ENCODE measurements at regions not wholly inside any gene's neighbourhood (a gene's known extent, or its start where the extent isn't known, plus 50 kb on each side); places are given as distances from the start of the nearest gene placed in this dataset.
"Not testable (repeated sequence)": the region's sequence is repeated elsewhere in the genome, so short reads cannot be mapped to it uniquely, and the experiment has no call there.

DNA sequence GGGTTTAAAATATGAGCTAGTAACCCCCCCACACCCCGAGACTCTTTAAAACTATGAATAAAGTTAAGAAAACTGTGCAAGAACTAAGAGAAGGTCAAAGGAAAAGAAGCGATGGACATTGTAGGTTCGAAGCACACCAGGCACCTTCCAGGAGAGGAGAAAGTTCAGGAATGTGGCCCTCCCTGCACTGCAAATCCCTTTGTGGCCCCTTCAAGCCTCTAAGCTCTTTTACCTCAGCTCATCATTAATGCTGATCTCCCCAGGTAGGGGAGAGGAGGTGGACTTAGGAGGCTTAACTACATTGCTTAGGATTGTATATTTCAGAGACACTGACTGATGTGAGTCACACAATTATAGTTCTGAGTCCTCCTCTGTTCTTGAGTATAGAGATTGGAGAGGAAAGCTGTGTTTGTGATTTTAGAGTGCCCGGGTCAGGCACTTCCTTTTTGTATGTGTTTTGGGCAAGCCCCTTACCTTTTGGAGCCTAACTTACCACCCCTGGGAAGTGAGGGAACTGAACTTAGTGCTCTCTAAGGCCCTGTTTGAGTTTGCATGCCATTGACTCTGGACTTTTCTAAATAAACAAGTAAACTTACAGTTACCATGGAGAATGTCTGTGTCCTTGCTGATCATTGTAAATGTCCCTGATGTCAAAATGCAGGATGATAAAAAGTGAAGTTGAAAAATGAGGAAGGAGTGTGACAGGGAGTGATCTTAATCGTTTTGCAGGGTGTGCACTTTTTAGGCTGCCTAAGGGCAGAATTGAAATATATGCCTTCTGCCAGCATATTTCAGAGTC is 140.8 kb upstream of the ZEB2 start:
- peak; percentile 2 to 26 for DNase-seq (ENCODE audit: low read depth in 2 of 2)

DNA sequence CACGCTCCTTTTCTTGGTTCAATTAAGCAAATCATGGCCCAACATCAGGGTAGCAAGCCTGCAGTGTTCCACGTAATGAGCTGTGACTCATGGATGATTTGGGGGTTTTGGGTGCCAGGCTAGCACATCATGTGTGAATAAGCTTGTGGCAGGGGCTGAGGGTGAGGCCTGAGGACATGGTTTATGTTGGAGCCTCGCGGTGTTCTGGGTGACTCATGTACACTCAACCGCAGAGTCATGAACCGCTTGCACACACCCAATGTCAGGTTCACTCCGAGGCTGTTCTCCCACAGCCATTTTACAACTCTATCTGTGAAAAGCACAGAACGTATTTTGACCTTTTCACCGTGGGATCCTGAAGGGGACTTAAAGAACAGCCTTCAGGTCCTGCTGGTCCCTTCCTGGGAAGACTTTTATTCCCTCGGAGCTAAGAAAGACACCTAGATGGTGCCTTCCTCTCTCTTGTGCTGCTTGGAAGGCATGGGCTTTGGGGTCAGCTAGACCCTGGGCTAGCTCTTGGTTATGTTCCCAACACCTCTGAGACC is 139.9 kb upstream of the ZEB2 start:
- DNase-seq (ENCODE audit: low read depth in 2 of 2): peak in 1 of 2 donors; percentile 81

DNA sequence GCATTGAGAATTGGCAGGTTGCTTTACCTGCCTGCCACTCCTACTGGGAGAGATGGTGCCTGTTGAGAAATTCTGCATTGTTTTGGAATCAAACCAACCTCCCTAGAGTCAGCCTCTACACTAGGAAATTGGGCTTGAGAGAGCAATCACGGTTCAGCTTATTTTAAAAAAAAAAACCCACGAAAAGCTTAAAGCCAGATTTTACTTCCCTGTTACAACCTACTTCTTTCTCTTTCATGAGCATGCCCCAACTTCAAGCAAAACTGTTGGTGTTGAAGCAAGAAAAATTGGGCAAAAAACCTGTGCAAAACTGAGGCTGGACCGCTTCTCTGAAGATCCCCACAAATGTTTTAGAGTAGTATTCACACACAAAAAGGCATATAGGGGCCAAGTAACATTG is 134.6 kb upstream of the ZEB2 start:
- DNase-seq (ENCODE audit: low read depth in 2 of 2): no peak

DNA sequence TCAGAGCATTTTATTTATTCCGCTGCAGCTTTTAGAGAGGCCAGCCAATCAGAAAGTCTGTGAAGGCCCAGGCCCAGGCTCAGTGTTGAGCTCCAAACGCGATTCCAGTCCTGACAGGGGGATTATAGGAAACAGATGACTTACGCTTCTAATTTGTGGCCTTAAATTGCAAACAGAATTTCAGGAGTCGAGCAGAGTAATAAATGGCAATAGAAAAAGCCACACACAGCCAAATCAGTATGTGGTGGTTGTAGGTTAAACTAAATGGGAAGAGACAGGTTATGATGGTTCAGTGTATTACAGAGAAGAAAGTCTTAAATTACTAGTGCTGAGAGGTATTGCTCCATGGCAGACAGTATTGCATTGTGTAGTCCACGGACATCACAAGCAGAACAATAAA is 131.0 kb upstream of the ZEB2 start:
- no peak for DNase-seq (ENCODE audit: low read depth in 2 of 2)

DNA sequence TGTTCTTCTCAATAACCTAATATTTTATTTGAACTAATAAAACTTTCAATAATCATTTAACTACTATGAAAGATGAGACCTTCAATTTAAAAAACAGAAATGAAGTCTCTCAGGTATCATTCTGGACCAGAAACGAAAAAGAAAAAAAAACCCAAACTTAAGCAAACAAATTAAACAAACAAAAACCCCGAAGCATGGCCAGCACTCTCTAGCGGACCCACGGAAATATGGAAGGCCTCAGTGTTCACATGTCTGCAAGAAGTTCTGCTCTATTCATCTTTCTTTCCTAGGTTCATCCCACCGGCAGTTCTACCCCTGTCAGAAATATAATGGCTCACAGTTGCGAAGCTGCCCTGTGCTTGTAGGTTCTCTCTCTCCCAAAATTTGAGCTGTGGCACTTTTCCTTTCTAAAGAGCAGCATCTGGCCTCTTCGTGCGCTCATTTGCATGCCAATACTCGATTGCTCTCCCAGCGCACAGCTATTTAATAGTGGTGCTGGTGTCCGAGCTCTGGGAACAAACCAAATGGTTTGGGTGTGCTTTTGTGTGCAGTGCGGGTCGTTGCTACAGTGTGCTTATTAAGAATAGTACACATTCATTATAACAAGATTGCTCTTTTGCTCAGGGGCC is 129.0 kb upstream of the ZEB2 start:
- DNase-seq (ENCODE audit: low read depth in 2 of 2): no peak

DNA sequence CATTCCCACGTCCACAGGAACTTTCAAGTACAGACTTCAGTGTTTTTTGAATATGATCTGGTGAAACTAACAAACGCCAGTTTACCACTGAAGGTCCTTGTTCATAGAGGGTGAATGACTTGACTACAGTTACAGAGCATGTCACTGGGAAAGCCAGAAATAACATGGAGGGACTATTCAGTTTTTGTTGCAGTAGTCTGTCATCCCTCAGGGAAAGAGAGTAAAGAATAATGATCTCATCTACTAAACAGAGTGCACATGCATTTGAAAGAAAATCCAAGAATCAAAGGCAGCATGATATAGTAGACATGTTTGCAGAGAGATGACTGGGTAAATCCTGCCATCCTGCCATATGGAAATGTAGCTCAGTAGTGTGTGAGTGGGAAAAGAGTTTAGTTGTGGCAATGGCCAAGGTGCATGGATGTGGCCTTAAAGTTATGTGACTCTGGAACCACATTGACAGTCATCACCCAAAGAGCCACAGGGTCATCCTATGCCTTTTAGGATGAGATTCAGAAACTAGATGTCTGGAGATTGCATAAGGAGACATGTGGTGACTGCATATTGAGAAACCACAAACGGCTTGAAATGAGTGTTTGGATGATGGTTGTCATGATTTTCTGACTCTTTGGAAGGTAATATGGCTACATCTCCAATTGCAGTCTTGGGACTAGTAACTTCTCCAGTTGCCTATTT is 125.3 kb upstream of the ZEB2 start:
- no peak for DNase-seq (ENCODE audit: low read depth in 2 of 2)

DNA sequence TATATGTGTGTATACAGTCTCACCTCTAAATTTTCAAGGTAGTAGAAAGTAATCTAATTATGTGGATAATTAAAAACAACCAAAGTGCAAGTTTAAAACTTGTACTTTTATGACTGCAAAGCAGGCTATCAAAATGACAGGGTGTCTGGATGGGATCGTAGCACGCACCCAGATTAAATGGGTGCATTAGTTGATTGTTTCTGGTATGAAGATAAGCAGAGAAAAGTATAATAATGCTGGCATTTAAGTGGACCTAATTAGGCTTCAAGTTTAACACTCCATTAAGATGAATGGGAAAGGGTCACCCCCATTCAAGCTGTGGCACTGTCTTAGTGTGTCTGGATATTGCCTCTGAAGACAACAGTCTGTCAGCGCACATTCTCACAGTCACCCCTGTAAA is 124.6 kb upstream of the ZEB2 start:
- DNase-seq (ENCODE audit: low read depth in 2 of 2): no peak

DNA sequence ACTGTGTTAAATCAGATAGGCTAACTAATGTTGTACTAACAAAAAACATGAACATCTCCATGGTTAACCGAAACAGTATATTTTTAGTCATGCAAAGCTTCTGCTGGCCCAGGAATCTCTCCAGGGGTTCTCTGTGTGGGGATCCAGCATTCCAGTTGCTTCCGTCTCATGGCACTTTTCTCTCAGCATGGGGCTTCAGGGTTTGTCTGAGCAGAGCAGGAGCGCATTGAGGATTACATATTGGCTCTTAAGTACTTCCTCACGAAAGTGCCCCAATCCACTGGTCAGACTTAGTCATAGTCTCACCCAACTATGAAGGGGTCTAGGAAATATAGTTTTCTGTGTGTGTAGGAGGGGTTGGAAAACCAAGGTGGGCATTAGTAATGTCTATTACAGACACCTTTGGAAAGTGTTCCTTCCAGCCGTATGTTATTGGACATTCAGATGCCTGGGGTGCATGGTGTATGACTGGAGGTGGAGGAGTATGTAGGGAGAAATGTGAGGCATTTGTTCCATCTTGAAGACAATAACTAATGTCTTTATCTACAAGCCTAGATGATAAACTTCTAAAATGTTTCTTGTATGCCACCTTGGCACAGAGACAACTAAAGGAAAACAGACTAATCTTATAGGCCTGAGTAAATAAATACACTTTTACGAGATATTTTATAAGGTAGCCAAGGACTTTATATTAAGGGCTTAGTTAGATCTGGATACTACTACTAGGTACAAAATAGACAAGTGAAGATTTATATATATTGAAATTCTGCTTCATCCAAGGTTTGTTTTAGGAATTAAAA is 123.8 kb upstream of the ZEB2 start:
- no peak for DNase-seq (ENCODE audit: low read depth in 2 of 2)

DNA sequence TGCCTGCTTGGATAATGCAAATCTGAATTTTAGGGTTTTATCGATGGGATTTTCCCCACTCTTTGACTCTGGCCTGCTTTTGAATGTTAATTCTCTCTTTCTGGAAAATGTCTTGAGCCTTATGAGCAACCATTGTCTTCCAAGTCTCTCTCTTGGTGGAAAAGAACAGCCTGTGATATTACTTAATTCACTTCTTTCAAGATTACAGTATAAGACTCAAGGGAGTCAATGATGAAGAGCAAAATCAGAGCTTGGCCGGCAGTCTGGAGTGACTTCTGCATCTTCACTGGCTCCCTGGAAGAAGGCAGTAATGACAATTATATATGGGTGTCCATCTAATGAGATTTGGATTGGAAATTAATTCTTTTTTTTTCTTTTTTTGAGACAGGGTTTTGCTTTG is 122.9 kb upstream of the ZEB2 start:
- DNase-seq (ENCODE audit: low read depth in 2 of 2): no peak

DNA sequence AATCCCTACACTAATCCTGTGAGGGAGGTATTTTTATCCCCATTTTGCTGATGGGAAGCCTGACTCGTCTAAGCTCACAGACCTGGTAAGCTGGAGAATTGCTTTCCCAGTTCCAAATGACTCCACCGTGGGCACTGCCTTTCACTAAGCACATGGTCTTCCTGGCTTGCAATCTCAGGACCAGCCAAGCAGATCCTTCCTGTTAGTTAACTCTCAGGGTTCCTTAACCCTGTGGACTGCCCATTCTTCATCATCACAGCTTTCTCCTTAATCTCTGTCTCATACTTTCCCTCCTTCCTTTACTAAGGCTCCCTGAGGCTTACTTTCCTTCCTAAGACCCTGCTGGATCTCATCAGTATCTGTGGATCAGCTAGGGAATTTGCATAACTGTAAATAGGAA is 122.2 kb upstream of the ZEB2 start:
- DNase-seq (ENCODE audit: low read depth in 2 of 2): no peak

DNA sequence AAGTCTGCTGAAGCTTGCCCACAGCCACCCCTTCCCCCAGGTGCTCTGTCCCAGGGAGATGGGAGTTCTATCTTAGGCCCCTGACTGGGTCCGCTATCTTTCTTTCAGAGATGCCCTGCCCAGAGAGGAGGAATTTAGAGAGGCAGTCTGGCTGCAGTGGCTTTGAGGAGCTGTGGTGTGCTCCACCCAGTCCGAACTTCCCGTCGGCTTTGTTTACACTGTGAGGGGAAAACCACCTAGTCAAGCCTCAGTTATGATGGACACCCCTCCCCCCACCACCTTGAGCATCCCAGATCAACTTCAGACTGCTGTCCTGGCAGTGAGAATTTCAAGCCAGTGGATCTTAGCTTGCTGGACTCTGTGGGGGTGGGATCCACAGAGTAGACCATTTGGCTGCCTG is 118.3 kb upstream of the ZEB2 start:
- not testable (repeated sequence) for DNase-seq (ENCODE audit: low read depth in 2 of 2)

DNA sequence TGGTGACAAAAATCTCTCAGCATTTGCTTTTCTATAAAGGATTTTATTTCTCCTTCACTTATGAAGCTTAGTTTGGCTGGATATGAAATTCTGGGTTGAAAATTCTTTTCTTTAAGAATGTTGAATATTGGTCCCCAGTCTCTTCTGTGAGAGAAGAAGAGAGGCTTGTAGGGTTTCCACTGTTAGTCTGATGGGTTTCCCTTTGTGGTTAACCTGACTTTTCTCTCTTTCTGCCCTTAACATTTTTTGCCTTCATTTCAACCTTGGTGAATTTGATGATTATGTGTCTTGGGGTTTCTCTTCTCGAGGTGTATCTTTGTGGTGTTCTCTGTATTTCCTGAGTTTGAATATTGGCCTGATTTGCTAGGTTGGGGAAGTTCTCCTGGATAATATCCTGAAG is 116.9 kb upstream of the ZEB2 start:
- DNase-seq (ENCODE audit: low read depth in 2 of 2): not testable (repeated sequence)

DNA sequence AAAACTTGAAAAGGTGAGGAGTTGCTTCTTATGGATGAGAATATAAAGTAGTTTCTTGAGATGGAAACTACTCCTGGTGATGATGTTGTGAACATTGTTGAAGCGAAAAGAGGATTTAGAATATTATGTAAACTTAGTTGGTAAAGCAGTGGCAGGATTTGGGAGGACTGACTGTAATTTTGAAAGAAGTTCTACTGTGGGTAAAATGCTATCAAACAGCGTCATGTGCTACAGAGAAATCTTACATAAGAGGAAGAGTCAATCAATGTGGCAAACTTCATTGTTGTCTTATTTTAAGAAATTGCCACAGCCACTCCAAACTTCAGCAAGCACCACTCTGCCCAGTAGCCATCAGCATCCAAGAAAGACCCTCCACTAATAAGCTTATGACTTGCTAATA is 112.9 kb upstream of the ZEB2 start:
- no peak for DNase-seq (ENCODE audit: low read depth in 2 of 2)

DNA sequence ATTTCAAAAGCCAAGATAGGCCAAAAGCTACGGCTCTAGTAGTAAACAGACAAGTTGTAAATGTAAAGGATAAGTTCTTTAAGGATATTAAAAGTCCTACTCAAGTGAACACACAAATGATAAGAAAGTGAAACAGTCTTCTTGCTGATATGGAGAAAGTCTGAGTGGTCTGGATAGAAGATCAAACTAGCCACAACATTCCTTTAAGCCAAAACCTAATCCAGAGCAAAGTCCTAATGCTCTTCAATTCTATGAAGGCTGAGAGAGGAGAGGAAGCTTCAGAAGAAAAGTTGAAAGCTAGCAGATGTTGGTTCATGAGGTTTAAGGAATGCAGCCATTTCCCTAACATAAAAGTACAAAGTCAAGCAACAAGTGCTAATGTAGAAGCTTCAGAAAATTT is 111.7 kb upstream of the ZEB2 start:
- no peak for DNase-seq (ENCODE audit: low read depth in 2 of 2)

DNA sequence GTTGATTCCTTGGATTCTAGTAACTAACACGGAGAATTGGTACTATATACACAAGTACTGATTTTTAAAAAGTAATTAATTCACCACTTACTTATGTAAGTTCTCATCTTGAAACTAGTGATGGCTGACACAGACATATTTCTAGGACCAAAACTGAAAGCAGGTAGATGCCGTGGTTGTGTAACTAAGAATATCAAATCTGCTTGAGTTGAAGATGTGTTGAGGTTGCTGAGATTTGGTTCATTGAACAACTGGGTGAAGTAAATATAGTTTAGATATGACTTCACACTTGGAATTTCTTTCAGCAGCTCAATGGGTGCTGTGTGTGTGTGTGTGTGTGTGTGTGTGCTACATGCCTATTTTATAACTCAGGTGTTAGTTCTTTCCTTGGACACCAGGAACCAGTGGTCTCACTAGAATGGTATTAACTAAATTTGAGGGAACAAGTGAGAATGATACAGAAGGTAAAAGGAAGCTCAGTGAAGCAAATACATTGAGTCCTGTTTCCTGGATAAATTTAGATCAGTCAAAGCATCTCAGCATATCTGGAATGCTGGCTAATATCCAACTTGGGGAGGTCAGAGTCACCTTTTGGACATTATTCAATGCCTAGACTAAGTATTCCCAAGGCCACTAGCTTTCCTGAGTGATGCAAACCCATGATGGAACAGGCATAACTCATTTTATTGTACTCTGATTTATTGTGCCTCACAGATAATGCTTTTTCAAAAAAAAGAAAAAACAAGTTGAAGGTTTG is 110.7 kb upstream of the ZEB2 start:
- DNase-seq (ENCODE audit: low read depth in 2 of 2): peak; percentile 37 to 72

DNA sequence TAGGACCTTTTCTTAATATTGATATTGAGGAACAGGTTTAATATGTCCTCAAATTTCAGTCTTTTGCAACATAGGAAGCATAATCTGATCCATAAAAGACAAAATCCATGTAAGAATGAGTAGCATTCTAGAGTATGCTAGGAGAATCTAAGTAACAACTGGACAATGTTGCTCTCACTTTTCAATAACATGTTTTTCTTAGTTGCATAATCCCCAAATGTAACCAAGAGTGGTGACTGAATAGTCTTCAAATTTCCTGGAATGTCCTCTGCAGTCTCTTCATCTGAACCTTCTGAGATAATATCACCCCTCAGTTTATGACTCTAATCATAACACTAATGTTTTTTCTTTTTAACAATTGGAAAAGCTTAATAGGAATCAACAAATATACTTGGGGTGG is 110.0 kb upstream of the ZEB2 start:
- DNase-seq (ENCODE audit: low read depth in 2 of 2): no peak

DNA sequence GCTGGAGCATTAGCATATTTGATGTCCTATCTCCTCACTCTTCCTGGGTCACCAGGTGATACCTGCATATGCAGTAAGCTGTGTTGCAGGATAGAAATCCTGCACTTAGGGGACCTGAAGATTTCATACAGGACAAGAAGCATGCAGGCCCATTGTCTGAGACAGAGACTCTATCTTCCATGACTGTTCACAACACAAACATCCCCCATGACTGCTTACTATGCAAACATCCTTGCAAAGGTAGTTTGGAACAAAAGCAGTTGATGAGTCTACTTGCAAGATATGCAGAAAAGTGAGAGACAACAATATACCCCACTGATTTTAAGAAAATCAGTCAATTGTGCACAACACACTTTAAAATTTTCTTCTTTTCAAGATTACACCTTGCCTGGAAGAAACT is 108.6 kb upstream of the ZEB2 start:
- DNase-seq (ENCODE audit: low read depth in 2 of 2): no peak

DNA sequence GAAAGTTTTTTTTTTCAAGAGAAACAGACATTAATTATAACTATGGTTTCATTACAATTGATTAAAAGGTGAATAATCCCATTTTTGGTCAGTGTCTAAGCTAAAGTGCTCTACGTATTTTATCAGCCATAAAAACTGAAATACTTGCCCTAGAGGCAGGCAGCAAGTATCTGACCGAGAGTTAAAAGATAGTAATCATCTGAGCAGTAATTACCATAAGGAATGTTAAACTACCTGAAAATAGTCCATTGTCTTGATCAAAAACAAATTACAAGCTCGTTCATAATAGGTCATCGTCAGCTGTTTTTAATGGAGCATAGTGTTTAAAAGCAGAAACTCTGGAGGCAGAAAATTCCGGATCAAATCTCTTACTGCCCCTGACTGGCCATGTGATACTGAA is 105.7 kb upstream of the ZEB2 start:
- DNase-seq (ENCODE audit: low read depth in 2 of 2): no peak

DNA sequence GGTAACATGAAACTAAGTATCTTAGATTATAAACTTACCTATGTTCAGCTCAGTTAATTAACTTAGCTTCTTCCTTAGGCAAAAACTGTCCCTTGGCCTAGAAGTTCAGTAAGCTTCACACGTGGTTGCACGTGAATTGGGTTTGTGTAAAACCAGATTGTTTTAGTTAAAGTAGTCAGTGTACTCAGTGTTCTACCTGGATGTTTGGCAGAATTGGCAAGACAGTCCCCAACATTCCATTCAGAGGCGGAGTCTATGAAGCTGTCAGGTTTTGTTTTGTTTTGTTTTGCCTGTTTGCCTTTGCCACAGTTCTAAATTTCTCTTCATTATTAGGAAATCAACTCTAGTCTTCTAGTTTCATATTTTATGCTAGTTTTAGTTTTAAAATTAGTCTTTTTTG is 105.3 kb upstream of the ZEB2 start:
- no peak for DNase-seq (ENCODE audit: low read depth in 2 of 2)

DNA sequence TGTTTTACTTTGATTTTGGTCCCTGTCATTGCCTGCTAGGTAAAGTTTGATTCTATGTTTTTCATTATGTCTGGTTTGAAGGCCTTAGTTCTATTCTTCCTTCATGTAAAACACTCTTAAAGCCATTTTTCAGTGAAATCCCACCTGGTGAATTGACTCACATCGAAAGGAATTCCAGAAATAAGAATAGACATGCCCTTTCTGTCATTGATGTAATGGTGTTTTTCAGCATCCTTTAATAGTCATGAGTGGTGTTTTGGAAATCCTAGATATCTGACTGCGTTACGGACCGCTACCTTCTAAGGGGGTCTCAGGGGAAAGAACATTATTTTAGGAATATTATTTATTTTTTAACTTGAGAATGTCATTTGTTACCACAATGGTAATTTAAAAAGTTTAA is 104.5 kb upstream of the ZEB2 start:
- DNase-seq (ENCODE audit: low read depth in 2 of 2): no peak

DNA sequence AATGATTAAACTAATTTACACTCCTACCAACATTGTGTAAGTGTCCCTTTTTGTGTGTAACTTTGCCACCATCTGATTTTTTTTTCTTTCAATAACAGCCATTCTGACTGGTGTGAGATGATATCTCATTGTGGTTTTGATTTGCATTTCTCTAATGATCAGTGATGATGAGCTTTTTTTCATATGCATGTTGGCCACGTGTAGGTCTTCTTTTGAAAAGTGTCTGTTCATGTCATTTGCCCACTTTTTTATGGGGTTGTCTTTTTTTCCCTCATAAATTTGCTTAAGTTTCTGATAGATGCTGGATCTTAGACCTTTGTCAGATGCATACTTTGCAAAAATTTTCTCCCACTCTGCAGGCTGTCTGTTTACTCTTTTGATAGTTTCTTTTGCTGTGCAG is 102.5 kb upstream of the ZEB2 start:
- not testable (repeated sequence) for DNase-seq (ENCODE audit: low read depth in 2 of 2)

Measured in lung microvascular endothelial cell (primary cell).